Duodenal mucosa (tissue), 2 donors: ENCODE measurements at regions not wholly inside any gene's neighbourhood (a gene's known extent, or its start where the extent isn't known, plus 50 kb on each side); places are given as distances from the start of the nearest gene placed in this dataset.

Source experiments
- H3K27ac ChIP-seq: one replicate; pipeline ENCODE4 v1.7.0; 2013; ENCODE audit warnings: low read depth, low read length
- H3K27me3 ChIP-seq, 2 donors: one replicate each; pipeline ENCODE4 v1.7.0; 2013; ENCODE audit warnings: low read length in 2 of 2, control low read depth in 1 of 2; ENCODE audit not compliant: insufficient read depth in 2 of 2, control insufficient read depth in 1 of 2
- H3K36me3 ChIP-seq, 2 donors: one replicate each; pipeline ENCODE4 v1.7.0; 2013; ENCODE audit warnings: low read length in 2 of 2, control low read depth in 1 of 2; ENCODE audit not compliant: insufficient read depth in 2 of 2, control insufficient read depth in 1 of 2
- H3K4me1 ChIP-seq, 2 donors: one replicate each; pipeline ENCODE4 v1.7.0; 2013; ENCODE audit warnings: low read length in 2 of 2, control low read depth in 1 of 2; ENCODE audit not compliant: insufficient read depth in 2 of 2, control insufficient read depth in 1 of 2
- H3K4me3 ChIP-seq, 2 donors: one replicate each; pipeline ENCODE4 v1.7.0; 2013; ENCODE audit warnings: low read length in 2 of 2, low read depth in 1 of 2
- H3K9ac ChIP-seq, 2 donors: one replicate each; pipeline ENCODE4 v1.7.0; 2013; ENCODE audit warnings: low read length in 2 of 2, low read depth in 1 of 2
- H3K9me3 ChIP-seq, 2 donors: one replicate each; pipeline ENCODE4 v1.7.0; 2013; ENCODE audit warnings: low read length in 2 of 2, control low read depth in 1 of 2; ENCODE audit not compliant: control insufficient read depth in 1 of 2

DNA sequence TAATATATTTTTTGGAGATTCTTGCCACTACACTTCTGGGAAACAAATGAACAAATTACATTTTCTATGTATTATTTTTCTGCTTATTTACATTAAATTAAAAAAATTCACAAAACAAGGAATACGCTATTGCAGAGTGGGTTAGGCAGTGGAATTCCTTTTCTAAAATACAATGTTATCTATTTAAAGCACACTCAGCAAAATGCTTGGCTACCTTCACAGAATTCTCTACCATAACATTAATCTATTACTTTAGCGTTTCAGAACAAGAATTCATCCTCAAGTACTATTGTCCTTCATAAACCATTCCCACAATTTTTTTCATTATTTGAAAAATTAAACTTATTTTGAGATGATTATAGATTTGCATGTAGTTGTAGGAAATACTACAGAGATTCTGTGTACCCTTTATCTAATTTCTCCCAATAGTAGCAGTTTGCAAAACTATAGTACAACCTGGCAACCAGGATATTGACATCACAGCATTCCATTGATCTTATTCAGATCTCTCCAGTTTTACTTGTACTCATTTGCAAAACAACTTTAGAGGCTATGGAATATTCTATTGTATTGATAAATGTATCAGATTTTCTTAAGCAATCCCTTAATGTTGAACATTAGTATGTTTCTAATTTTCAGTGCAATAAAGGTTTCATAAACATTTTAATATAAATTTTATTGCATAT lies 120.9 kb downstream of the DLEU7 start:
- H3K27me3 ChIP-seq: no peaks in the 10 kb centered on the region
- no peaks in the 10 kb centered on the region for H3K4me1 ChIP-seq
- no peak overlapping the region for H3K9ac ChIP-seq
- no peaks in the 10 kb centered on the region for H3K9me3 ChIP-seq
- H3K36me3 ChIP-seq: no peaks in the 10 kb centered on the region
- no peak overlapping the region for H3K27ac ChIP-seq
- H3K4me3 ChIP-seq: no peak overlapping the region

DNA sequence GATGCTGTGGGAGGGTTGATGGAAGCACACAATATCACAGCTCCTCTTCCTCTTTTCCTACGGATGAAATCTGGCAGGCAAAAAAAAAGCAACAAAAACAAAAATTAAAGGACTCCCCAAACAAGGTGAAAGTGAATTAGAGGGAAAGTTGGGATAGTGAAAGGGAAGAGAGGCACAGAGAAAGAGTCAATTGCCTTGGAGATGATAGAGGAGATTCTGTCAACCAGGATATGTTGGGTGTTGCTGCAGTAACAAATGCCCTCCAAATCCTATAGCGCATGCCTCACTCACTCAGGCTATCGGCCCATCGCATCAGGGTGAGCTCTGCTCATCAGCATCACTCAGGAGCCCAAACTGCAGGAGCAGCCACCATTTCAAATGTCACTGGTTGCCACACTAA lies 119.1 kb downstream of the DLEU7 start:
- H3K27me3 ChIP-seq: no peaks in the 10 kb centered on the region
- no peak overlapping the region for H3K9ac ChIP-seq
- H3K4me1 ChIP-seq: no peaks in the 10 kb centered on the region
- H3K27ac ChIP-seq: no peak overlapping the region
- H3K9me3 ChIP-seq: no peaks in the 10 kb centered on the region
- H3K36me3 ChIP-seq: no peaks in the 10 kb centered on the region
- no peak overlapping the region for H3K4me3 ChIP-seq

GRCh38 chr13:50724913-50725312 lies 118.6 kb downstream of the DLEU7 start:
- no peaks in the 10 kb centered on the region for H3K4me1 ChIP-seq
- no peaks in the 10 kb centered on the region for H3K27me3 ChIP-seq
- no peaks in the 10 kb centered on the region for H3K36me3 ChIP-seq
- no peak overlapping the region for H3K9ac ChIP-seq
- no peak overlapping the region for H3K4me3 ChIP-seq
- H3K9me3 ChIP-seq: no peaks in the 10 kb centered on the region
- no peak overlapping the region for H3K27ac ChIP-seq

GRCh38 chr13:50726164-50726563 lies 117.3 kb downstream of the DLEU7 start:
- Histone ChIP-seq H3K9ac (no peak overlapping the region), H3K9me3 (no peaks in the 10 kb centered on the region), H3K36me3 (no peaks in the 10 kb centered on the region), H3K27me3 (no peaks in the 10 kb centered on the region), H3K4me3 (no peak overlapping the region), H3K27ac (no peak overlapping the region), H3K4me1 (no peaks in the 10 kb centered on the region)

DNA sequence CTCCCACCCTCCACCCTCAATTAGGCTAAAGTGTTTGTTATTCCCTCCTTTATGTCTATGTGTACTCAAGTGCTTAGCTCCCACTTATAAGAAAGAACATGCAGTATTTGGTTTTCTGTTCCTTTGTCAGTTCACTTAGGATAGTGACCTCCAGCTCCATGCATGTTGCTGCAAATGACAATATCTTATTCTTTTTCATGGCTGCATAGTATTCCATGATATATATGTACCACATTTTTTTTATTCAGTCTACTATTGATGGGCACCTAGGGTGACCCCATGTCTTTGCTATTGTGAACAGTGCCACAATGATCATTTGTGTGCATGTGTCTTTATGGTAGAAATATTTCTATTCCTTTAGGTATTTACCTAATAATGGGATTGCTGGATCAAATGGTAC lies 114.3 kb downstream of the DLEU7 start:
- H3K27ac ChIP-seq: no peak overlapping the region
- no peaks in the 10 kb centered on the region for H3K4me1 ChIP-seq
- H3K27me3 ChIP-seq: no peaks in the 10 kb centered on the region
- no peaks in the 10 kb centered on the region for H3K9me3 ChIP-seq
- no peak overlapping the region for H3K4me3 ChIP-seq
- H3K9ac ChIP-seq: no peak overlapping the region
- no peaks in the 10 kb centered on the region for H3K36me3 ChIP-seq

DNA sequence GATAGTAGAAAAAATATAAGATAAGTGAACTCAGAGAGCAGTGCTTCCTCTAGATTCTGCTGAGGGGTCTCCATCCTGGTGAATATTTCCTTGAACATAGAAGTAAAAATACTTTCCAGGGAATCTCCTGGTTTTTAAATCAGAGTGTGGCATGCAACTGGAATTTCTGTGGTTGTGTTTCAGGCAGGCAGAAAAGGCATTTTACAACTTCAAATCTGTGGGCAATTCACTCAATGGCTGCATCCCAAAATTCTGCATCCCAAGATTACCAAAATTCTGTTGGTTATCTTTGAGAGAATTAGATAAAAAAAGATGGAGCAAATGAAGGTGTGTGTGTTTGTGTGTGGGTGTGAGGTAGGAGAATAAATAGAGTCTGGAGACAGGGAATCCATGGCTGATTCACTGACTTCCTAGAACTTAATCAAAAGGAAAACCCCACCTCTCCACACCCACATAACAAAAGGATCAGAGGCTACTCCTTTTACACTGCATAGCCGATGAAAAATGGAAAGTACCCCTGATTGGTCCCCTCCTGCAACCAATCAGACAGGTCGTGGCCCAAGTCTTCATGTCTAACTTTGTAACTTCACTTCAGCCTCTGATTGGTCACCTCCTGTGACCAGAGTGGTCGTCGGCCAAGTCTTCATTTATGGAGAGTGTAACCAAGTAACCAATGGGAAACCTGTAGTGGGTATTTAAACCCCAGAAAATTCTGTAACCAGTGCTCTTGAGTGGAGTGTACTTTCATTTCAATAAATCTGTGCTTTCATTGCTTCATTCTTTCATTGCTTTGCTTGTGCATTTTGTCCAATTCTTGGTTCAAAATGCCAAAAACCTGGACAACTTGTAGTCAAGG lies 112.8 kb downstream of the DLEU7 start:
- H3K27ac ChIP-seq: no peak overlapping the region
- no peaks in the 10 kb centered on the region for H3K9me3 ChIP-seq
- H3K36me3 ChIP-seq: no peaks in the 10 kb centered on the region
- H3K4me3 ChIP-seq: no peak overlapping the region
- no peaks in the 10 kb centered on the region for H3K4me1 ChIP-seq
- no peak overlapping the region for H3K9ac ChIP-seq
- H3K27me3 ChIP-seq: no peaks in the 10 kb centered on the region

DNA sequence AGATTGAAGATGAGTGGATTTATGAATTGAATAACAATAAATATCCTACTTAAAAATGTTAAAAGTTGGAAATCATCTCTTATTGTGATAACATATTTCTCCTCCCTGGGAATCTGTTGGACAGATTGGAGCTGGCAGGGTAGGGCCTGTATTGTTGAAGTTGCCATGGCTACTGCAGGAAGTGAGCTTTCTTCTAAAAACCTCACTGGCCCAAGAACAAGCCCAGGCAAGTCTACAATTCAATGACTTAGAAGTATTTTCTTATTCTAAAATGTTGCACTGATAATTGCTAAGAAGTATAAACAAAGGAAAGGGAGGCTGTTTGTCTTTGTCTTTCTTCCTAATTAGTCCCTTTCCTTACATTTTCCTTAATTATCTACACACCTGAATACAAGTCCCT lies 112.1 kb downstream of the DLEU7 start:
- Histone ChIP-seq H3K9ac (no peak overlapping the region), H3K36me3 (no peaks in the 10 kb centered on the region), H3K27ac (no peak overlapping the region), H3K9me3 (no peaks in the 10 kb centered on the region), H3K4me3 (no peak overlapping the region), H3K4me1 (no peaks in the 10 kb centered on the region), H3K27me3 (no peaks in the 10 kb centered on the region)

- no peaks in the 10 kb centered on the region for H3K36me3 ChIP-seq
- no peak overlapping the region for H3K27ac ChIP-seq
- no peaks in the 10 kb centered on the region for H3K9me3 ChIP-seq
- H3K4me1 ChIP-seq: no peaks in the 10 kb centered on the region
- no peak overlapping the region for H3K4me3 ChIP-seq
- no peak overlapping the region for H3K9ac ChIP-seq
- no peaks in the 10 kb centered on the region for H3K27me3 ChIP-seq
Measured at GRCh38 chr13:50732712-50733111, 110.8 kb downstream of the DLEU7 start.

DNA sequence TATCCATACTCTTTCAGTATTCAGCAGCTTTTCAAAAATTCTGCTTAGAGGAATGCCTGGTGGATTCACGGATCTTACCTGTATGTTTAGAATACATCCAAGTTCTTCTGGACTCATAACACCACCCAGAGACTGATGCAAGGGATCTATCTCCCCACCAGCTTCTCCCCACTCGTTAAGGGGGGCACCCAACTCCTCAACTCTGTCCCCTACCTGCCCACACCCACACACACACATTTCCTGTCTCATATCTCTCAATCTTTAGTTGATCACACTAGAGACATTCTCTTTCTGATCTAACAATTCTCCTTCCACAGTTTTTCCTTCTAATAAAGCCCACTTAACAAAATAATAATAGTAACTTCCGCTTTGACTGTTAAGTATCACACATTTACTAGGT lies 110.1 kb downstream of the DLEU7 start:
- no peak overlapping the region for H3K27ac ChIP-seq
- no peak overlapping the region for H3K4me3 ChIP-seq
- no peak overlapping the region for H3K9ac ChIP-seq
- H3K27me3 ChIP-seq: no peaks in the 10 kb centered on the region
- no peaks in the 10 kb centered on the region for H3K9me3 ChIP-seq
- H3K4me1 ChIP-seq: no peaks in the 10 kb centered on the region
- no peaks in the 10 kb centered on the region for H3K36me3 ChIP-seq

GRCh38 chr13:50735071-50735470 lies 108.4 kb downstream of the DLEU7 start:
- no peak overlapping the region for H3K4me3 ChIP-seq
- no peak overlapping the region for H3K9ac ChIP-seq
- no peaks in the 10 kb centered on the region for H3K27me3 ChIP-seq
- H3K36me3 ChIP-seq: no peaks in the 10 kb centered on the region
- H3K4me1 ChIP-seq: no peaks in the 10 kb centered on the region
- H3K9me3 ChIP-seq: no peaks in the 10 kb centered on the region
- no peak overlapping the region for H3K27ac ChIP-seq
